IgD-negative memory B cell (primary cell): ENCODE measurements at regions not wholly inside any gene's neighbourhood (a gene's known extent, or its start where the extent isn't known, plus 50 kb on each side); places are given as distances from the start of the nearest gene placed in this dataset.

Experiments
- H3K27ac Mint-ChIP-seq, 3 donors: one replicate each; pipeline ENCODE4 v1.8.0; 2020 to 2022; ENCODE audit warnings: mild to moderate bottlenecking in 3 of 3, mixed read lengths in 3 of 3, moderate library complexity in 1 of 3
- H3K27me3 Mint-ChIP-seq: one replicate; pipeline ENCODE4 v1.8.0; 2021; ENCODE audit warnings: mixed read lengths
- H3K36me3 Mint-ChIP-seq: one replicate; pipeline ENCODE4 v1.8.0; 2020; ENCODE audit warnings: mild to moderate bottlenecking, mixed read lengths
- H3K4me1 Mint-ChIP-seq, 3 donors: one replicate each; pipeline ENCODE4 v1.8.0; 2020 to 2022; ENCODE audit warnings: mixed read lengths in 3 of 3, mild to moderate bottlenecking in 1 of 3
- H3K4me3 Mint-ChIP-seq, 4 donors: one replicate each; pipeline ENCODE4 v1.8.0; 2020 to 2022; ENCODE audit warnings: mild to moderate bottlenecking in 4 of 4, mixed read lengths in 4 of 4, moderate library complexity in 3 of 4
- H3K9me3 Mint-ChIP-seq, 3 donors: one replicate each; pipeline ENCODE4 v1.8.0; 2020 to 2021; ENCODE audit warnings: mixed read lengths in 3 of 3, mild to moderate bottlenecking in 1 of 3

GRCh38 chr9:38154501-38155421 is 85.7 kb upstream of the SHB start:
- no peak overlapping the region for H3K27ac Mint-ChIP-seq
- no peaks in the 10 kb centered on the region for H3K9me3 Mint-ChIP-seq
- peaks cover 8% of the 10 kb centered on the region for H3K27me3 Mint-ChIP-seq
- H3K4me1 Mint-ChIP-seq, result no peaks in the 10 kb centered on the region
- no peak overlapping the region for H3K4me3 Mint-ChIP-seq
- no peaks in the 10 kb centered on the region for H3K36me3 Mint-ChIP-seq

GRCh38 chr9:38153910-38154291 is 84.9 kb upstream of the SHB start:
- Mint-ChIP-seq H3K27me3 (peaks cover 8% of the 10 kb centered on the region), H3K36me3 (no peaks in the 10 kb centered on the region), H3K4me3 (no peak overlapping the region), H3K9me3 (no peaks in the 10 kb centered on the region), H3K27ac (no peak overlapping the region), H3K4me1 (no peaks in the 10 kb centered on the region)

- Mint-ChIP-seq H3K4me3 (no peak overlapping the region), H3K36me3 (no peaks in the 10 kb centered on the region), H3K4me1 (no peaks in the 10 kb centered on the region), H3K9me3 (no peaks in the 10 kb centered on the region), H3K27me3 (peaks cover 8% of the 10 kb centered on the region), H3K27ac (no peak overlapping the region)
Measured at GRCh38 chr9:38153152-38153909, 84.3 kb upstream of the SHB start.

GRCh38 chr9:38149647-38150046 is 80.6 kb upstream of the SHB start:
- H3K27ac Mint-ChIP-seq, result no peak overlapping the region
- no peaks in the 10 kb centered on the region for H3K36me3 Mint-ChIP-seq
- H3K27me3 Mint-ChIP-seq, result peaks cover 16% of the 10 kb centered on the region
- H3K9me3 Mint-ChIP-seq, result no peaks in the 10 kb centered on the region
- H3K4me3 Mint-ChIP-seq, result no peak overlapping the region
- H3K4me1 Mint-ChIP-seq, result no peaks in the 10 kb centered on the region

GRCh38 chr9:38146844-38147243 is 77.8 kb upstream of the SHB start:
- Mint-ChIP-seq H3K4me3 (no peak overlapping the region), H3K27ac (no peak overlapping the region), H3K9me3 (no peaks in the 10 kb centered on the region), H3K27me3 (peaks cover 18% of the 10 kb centered on the region), H3K36me3 (no peaks in the 10 kb centered on the region), H3K4me1 (no peaks in the 10 kb centered on the region)

GRCh38 chr9:38145526-38146053 is 76.6 kb upstream of the SHB start:
- Mint-ChIP-seq H3K9me3 (no peaks in the 10 kb centered on the region), H3K4me3 (no peak overlapping the region), H3K36me3 (no peaks in the 10 kb centered on the region), H3K27ac (no peak overlapping the region), H3K4me1 (no peaks in the 10 kb centered on the region), H3K27me3 (peaks cover 18% of the 10 kb centered on the region)

- Mint-ChIP-seq H3K27me3 (peaks cover 18% of the 10 kb centered on the region), H3K9me3 (no peaks in the 10 kb centered on the region)
Measured at GRCh38 chr9:38144421-38144820, 75.4 kb upstream of the SHB start.

GRCh38 chr9:38141746-38142591 is 72.9 kb upstream of the SHB start:
- Mint-ChIP-seq H3K27me3 (peaks cover 14% of the 10 kb centered on the region), H3K36me3 (no peaks in the 10 kb centered on the region), H3K4me3 (no peak overlapping the region), H3K27ac (no peak overlapping the region), H3K9me3 (no peaks in the 10 kb centered on the region), H3K4me1 (no peaks in the 10 kb centered on the region)

More at GRCh38 chr9:38144421-38144820, 75.4 kb upstream of the SHB start:
- Mint-ChIP-seq H3K36me3 (no peaks in the 10 kb centered on the region), H3K27ac (peak overlapping the region in 1 of 3 donors; percentile 40), H3K4me1 (no peaks in the 10 kb centered on the region), H3K4me3 (no peak overlapping the region)

- Mint-ChIP-seq H3K27ac (no peak overlapping the region), H3K9me3 (no peaks in the 10 kb centered on the region), H3K4me1 (no peaks in the 10 kb centered on the region), H3K36me3 (no peaks in the 10 kb centered on the region), H3K27me3 (peaks cover 17% of the 10 kb centered on the region), H3K4me3 (no peak overlapping the region)
Measured at GRCh38 chr9:38138276-38138675, 69.2 kb upstream of the SHB start.

- H3K4me3 Mint-ChIP-seq, result no peak overlapping the region
- H3K36me3 Mint-ChIP-seq, result no peaks in the 10 kb centered on the region
- no peaks in the 10 kb centered on the region for H3K9me3 Mint-ChIP-seq
- H3K4me1 Mint-ChIP-seq, result no peaks in the 10 kb centered on the region
- H3K27ac Mint-ChIP-seq, result no peak overlapping the region
- peaks cover 13% of the 10 kb centered on the region for H3K27me3 Mint-ChIP-seq
Measured at GRCh38 chr9:38137342-38137741, 68.3 kb upstream of the SHB start.

GRCh38 chr9:38136386-38136785 is 67.4 kb upstream of the SHB start:
- no peak overlapping the region for H3K4me3 Mint-ChIP-seq
- no peak overlapping the region for H3K27ac Mint-ChIP-seq
- no peaks in the 10 kb centered on the region for H3K4me1 Mint-ChIP-seq
- peaks cover 13% of the 10 kb centered on the region for H3K27me3 Mint-ChIP-seq
- H3K9me3 Mint-ChIP-seq, result no peaks in the 10 kb centered on the region
- no peaks in the 10 kb centered on the region for H3K36me3 Mint-ChIP-seq

GRCh38 chr9:38134611-38135237 is 65.7 kb upstream of the SHB start:
- H3K4me1 Mint-ChIP-seq, result no peaks in the 10 kb centered on the region
- no peaks in the 10 kb centered on the region for H3K9me3 Mint-ChIP-seq
- no peak overlapping the region for H3K4me3 Mint-ChIP-seq
- no peaks in the 10 kb centered on the region for H3K36me3 Mint-ChIP-seq
- no peak overlapping the region for H3K27ac Mint-ChIP-seq
- peaks cover 7% of the 10 kb centered on the region for H3K27me3 Mint-ChIP-seq

- H3K27me3 Mint-ChIP-seq, result peaks cover 7% of the 10 kb centered on the region
- H3K36me3 Mint-ChIP-seq, result no peaks in the 10 kb centered on the region
- H3K4me1 Mint-ChIP-seq, result no peaks in the 10 kb centered on the region
- no peaks in the 10 kb centered on the region for H3K9me3 Mint-ChIP-seq
- H3K4me3 Mint-ChIP-seq, result no peak overlapping the region
- no peak overlapping the region for H3K27ac Mint-ChIP-seq
Measured at GRCh38 chr9:38133595-38133994, 64.6 kb upstream of the SHB start.

- Mint-ChIP-seq H3K9me3 (no peaks in the 10 kb centered on the region), H3K27me3 (peaks cover 7% of the 10 kb centered on the region), H3K4me3 (no peak overlapping the region), H3K36me3 (no peaks in the 10 kb centered on the region), H3K27ac (no peak overlapping the region), H3K4me1 (no peaks in the 10 kb centered on the region)
Measured at GRCh38 chr9:38132956-38133355, 63.9 kb upstream of the SHB start.
